ENCODE measurements at regions not wholly inside any gene's neighbourhood (a gene's known extent, or its start where the extent isn't known, plus 50 kb on each side); places are given as distances from the start of the nearest gene placed in this dataset.

DNA sequence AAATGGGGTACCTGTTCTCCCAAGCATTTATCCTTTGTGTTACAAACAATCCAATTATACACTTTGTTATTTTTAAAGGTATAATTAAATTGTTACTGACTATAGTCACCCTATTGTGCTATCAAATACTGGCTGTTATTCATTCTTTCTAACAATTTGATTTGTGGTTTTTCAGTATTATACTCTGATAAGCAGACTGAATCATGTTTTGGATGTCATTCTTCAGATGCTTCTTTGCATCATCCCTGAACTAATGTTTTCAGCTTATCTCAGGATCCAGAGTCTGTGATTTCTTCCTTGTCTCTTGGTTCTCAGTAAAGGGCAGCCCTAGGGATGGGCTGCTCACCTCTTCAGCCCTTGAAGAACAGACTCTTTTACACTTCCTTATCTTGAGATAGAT is 177.8 kb upstream of the SGCD start (continued):
- TF ChIP-seq, protein P1, sequence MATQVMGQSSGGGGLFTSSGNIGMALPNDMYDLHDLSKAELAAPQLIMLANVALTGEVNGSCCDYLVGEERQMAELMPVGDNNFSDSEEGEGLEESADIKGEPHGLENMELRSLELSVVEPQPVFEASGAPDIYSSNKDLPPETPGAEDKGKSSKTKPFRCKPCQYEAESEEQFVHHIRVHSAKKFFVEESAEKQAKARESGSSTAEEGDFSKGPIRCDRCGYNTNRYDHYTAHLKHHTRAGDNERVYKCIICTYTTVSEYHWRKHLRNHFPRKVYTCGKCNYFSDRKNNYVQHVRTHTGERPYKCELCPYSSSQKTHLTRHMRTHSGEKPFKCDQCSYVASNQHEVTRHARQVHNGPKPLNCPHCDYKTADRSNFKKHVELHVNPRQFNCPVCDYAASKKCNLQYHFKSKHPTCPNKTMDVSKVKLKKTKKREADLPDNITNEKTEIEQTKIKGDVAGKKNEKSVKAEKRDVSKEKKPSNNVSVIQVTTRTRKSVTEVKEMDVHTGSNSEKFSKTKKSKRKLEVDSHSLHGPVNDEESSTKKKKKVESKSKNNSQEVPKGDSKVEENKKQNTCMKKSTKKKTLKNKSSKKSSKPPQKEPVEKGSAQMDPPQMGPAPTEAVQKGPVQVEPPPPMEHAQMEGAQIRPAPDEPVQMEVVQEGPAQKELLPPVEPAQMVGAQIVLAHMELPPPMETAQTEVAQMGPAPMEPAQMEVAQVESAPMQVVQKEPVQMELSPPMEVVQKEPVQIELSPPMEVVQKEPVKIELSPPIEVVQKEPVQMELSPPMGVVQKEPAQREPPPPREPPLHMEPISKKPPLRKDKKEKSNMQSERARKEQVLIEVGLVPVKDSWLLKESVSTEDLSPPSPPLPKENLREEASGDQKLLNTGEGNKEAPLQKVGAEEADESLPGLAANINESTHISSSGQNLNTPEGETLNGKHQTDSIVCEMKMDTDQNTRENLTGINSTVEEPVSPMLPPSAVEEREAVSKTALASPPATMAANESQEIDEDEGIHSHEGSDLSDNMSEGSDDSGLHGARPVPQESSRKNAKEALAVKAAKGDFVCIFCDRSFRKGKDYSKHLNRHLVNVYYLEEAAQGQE (IDR thresholded peaks at IDR 0.05; ENCODE audit: borderline replicate concordance) = no peak
- TF ChIP-seq, protein P1 (CRISPR knock-in tag; IDR thresholded peaks at IDR 0.05; ENCODE audit: low read depth) = no peak
- TF ChIP-seq SETDB1 (IDR thresholded peaks at IDR 0.05; ENCODE audit: low read length) = no peak

DNA sequence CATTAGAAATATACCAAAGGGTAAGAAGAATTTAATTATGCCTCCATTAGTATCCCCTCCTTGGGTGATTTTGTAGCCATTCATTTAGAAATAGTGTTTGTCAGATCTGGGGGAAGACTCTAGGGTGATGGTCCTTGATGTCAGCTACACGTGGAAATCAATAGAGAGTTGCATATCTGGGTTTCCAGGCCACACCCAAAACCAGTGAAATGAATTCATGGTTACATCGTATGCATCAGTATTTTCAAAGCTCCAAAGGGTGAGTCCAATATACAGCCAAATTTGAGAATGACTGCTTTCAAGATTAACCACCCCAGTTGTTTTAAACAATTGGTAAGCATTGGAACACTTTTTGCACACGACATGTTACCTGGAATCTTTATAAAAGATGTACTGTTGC is 173.4 kb upstream of the SGCD start:
- 0 out of 2 replicates have a peak, but pooled peaks cover 1% of the 10 kb centered on the region for H3K9me3 ChIP-seq (replicated peaks; ENCODE audit: control insufficient read depth, insufficient read depth, low read depth, low read length)
- ChIA-PET POLR2A (no interaction called here), CTCF (ENCODE audit: low intra/inter-chr PET ratio) (no interaction called here)
- in situ Hi-C loops (cut with MboI) (no loop called here), intact Hi-C loops (cut with micrococcal nuclease) (no loop called here)
- H3K36me3 ChIP-seq (ENCODE audit: control insufficient read depth, insufficient read depth, low read length) = no peaks in the 10 kb centered on the region
- no peak for TF ChIP-seq KDM2B (CRISPR knock-in tag; IDR thresholded peaks at IDR 0.05)
- no peak for TF ChIP-seq HDAC1 (IDR thresholded peaks at IDR 0.05)
- TF ChIP-seq, protein P2, sequence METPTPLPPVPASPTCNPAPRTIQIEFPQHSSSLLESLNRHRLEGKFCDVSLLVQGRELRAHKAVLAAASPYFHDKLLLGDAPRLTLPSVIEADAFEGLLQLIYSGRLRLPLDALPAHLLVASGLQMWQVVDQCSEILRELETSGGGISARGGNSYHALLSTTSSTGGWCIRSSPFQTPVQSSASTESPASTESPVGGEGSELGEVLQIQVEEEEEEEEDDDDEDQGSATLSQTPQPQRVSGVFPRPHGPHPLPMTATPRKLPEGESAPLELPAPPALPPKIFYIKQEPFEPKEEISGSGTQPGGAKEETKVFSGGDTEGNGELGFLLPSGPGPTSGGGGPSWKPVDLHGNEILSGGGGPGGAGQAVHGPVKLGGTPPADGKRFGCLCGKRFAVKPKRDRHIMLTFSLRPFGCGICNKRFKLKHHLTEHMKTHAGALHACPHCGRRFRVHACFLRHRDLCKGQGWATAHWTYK (CRISPR knock-in tag; IDR thresholded peaks at IDR 0.05) = no peak
- TF ChIP-seq, protein P3, sequence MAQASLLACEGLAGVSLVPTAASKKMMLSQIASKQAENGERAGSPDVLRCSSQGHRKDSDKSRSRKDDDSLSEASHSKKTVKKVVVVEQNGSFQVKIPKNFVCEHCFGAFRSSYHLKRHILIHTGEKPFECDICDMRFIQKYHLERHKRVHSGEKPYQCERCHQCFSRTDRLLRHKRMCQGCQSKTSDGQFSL (CRISPR knock-in tag; IDR thresholded peaks at IDR 0.05) = no peak
- TF ChIP-seq, protein P3 (tag; IDR thresholded peaks at IDR 0.05) = no peak
- TF ChIP-seq, protein P4, sequence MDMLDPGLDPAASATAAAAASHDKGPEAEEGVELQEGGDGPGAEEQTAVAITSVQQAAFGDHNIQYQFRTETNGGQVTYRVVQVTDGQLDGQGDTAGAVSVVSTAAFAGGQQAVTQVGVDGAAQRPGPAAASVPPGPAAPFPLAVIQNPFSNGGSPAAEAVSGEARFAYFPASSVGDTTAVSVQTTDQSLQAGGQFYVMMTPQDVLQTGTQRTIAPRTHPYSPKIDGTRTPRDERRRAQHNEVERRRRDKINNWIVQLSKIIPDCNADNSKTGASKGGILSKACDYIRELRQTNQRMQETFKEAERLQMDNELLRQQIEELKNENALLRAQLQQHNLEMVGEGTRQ (CRISPR knock-in tag; IDR thresholded peaks at IDR 0.05) = no peak
- no peak for TF ChIP-seq LEF1 (IDR thresholded peaks at IDR 0.05)
- TF ChIP-seq NFIX (CRISPR knock-in tag; IDR thresholded peaks at IDR 0.05; ENCODE audit: low read depth) = no peak
- FAIRE-seq (no peak), DNase-seq (ENCODE audit: extremely low read depth in 1 of 4, low spot score in 3 of 4) (no peak), ATAC-seq (no peak)
- no peak overlapping the region for H2AFZ ChIP-seq (ENCODE audit: low read depth, low read length)
- no peak overlapping the region for H3K27ac ChIP-seq (ENCODE audit: extremely low read depth, low read depth, low read length)
- no peaks in the 10 kb centered on the region for H4K20me1 ChIP-seq (replicated peaks; ENCODE audit: control insufficient read depth, insufficient read depth, low read length)
- H3K9ac ChIP-seq (ENCODE audit: insufficient read depth in 1 of 2, low read depth in 2 of 2, low read length in 2 of 2) = no peak overlapping the region
- H3K4me1 ChIP-seq (replicated peaks in 1 of 2; ENCODE audit: control insufficient read depth in 2 of 2, insufficient read depth in 2 of 2, low read length in 2 of 2) = no peaks in the 10 kb centered on the region
- 5% methylated on average over 3 of the region's 3 CpGs for WGBS (ENCODE audit: insufficient coverage, low coverage, missing lambda C conversion rate)
- no peaks in the 10 kb centered on the region for H3K27me3 ChIP-seq (ENCODE audit: control insufficient read depth in 2 of 2, insufficient read depth in 2 of 2, low read length in 2 of 2)
- BruUV-seq (replicated peaks) = no TSS peak
- H3K79me2 ChIP-seq (ENCODE audit: control insufficient read depth, insufficient read depth, low read length) = no peaks in the 10 kb centered on the region
- no peak overlapping the region for H3K4me3 ChIP-seq
- no peaks in the 10 kb centered on the region for H3K9me1 ChIP-seq (ENCODE audit: control insufficient read depth, insufficient read depth, low read length)
- H3K4me2 ChIP-seq (ENCODE audit: insufficient read depth, low read length) = no peak overlapping the region
